ENCODE measurements at regions not wholly inside any gene's neighbourhood (a gene's known extent, or its start where the extent isn't known, plus 50 kb on each side); places are given as distances from the start of the nearest gene placed in this dataset.

GRCh38 chr14:83287300-83287699 lies 1753.6 kb upstream of the SEL1L start:
- no peak for TF ChIP-seq POLR2A (IDR thresholded peaks at IDR 0.05)
- TF ChIP-seq, protein P1, sequence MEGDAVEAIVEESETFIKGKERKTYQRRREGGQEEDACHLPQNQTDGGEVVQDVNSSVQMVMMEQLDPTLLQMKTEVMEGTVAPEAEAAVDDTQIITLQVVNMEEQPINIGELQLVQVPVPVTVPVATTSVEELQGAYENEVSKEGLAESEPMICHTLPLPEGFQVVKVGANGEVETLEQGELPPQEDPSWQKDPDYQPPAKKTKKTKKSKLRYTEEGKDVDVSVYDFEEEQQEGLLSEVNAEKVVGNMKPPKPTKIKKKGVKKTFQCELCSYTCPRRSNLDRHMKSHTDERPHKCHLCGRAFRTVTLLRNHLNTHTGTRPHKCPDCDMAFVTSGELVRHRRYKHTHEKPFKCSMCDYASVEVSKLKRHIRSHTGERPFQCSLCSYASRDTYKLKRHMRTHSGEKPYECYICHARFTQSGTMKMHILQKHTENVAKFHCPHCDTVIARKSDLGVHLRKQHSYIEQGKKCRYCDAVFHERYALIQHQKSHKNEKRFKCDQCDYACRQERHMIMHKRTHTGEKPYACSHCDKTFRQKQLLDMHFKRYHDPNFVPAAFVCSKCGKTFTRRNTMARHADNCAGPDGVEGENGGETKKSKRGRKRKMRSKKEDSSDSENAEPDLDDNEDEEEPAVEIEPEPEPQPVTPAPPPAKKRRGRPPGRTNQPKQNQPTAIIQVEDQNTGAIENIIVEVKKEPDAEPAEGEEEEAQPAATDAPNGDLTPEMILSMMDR (IDR thresholded peaks at IDR 0.05) = no peak
